IPS-11a (cell line): ENCODE measurements at regions not wholly inside any gene's neighbourhood (a gene's known extent, or its start where the extent isn't known, plus 50 kb on each side); places are given as distances from the start of the nearest gene placed in this dataset.
"Not testable (repeated sequence)": the region's sequence is repeated elsewhere in the genome, so short reads cannot be mapped to it uniquely, and the experiment has no call there.

Experiments used
- H3K4me3 ChIP-seq: one replicate; pipeline ENCODE4 v1.5.1; 2013; ENCODE audit warnings: low read depth, low read length, control low read depth

DNA sequence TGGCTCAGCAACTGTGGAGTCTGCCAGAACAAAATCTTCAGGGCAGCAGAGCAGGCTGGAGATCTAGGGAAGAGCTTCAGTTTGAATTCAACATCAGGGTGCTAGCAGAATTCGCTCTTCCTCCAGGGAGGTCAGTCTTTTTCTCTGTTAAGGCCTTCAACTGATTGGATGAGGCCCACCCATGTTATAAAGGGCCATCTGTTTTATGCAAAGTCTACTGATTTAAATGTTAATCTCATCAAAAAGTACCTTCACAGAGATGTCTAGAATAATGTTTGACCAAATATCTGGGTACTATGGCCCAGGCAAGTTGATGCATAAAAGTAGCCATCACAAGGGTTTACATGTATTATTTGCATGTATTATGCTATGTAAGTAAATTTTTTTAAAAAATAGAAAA lies 378.4 kb downstream of the BTG1 start:
- H3K4me3 ChIP-seq: no peak overlapping the region

GRCh38 chr12:91766454-91766853 lies 379.2 kb downstream of the BTG1 start:
- H3K4me3 ChIP-seq: no peak overlapping the region

DNA sequence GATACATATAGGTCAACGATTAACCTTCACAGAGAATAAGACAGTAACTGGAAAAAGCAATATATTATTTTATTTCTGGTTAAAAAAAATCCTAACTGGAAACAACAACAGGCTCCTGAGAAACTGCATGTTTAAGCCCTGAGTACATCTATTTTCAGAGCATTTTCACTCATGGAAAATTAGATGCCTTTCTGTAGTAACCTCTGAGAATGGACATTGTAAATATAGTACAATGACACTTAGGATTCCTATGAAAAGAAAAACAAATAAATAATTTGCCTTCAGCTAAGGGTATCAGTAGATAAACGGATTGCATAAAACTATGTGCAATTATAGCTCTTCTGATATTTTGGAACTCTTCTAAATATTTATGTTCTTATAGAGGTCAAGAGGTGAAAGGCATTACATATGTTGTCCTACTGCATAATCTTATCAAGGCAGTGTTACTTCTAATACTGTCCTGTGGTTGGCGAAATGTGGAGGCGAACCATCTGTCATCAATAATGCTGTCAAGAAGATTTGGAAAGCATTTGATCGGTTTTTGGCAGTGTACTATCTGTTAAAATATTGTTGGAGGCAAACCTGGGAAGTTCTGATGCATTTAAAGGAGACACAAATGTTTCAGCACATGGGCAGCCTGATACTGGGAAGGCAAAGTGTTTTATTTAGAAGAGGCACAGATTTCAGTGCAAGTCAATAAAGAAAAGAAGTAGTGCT lies 381.8 kb downstream of the BTG1 start:
- no peak overlapping the region for H3K4me3 ChIP-seq

- no peak overlapping the region for H3K4me3 ChIP-seq
These were observed 392.0 kb downstream of the BTG1 start for GRCh38 chr12:91753649-91754048.

DNA sequence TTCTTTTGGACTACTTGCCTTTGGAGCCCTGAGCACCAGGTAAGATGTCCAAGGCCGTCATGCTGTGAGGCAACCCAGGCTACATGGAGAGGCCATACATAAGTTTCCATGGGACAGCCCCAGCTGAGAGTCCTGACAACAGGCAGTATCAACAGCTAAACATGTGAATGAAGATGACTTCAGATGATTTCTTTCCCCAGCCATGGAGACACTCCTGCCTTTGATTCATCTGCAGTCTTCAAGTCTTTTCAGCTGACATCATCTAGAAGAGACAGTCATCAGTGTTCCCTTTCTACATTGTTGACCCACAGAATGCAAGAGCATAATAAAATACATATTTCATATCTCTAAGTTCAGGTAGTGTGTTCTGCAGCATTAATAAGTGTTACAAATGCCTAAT lies 398.7 kb downstream of the BTG1 start:
- no peak overlapping the region for H3K4me3 ChIP-seq

DNA sequence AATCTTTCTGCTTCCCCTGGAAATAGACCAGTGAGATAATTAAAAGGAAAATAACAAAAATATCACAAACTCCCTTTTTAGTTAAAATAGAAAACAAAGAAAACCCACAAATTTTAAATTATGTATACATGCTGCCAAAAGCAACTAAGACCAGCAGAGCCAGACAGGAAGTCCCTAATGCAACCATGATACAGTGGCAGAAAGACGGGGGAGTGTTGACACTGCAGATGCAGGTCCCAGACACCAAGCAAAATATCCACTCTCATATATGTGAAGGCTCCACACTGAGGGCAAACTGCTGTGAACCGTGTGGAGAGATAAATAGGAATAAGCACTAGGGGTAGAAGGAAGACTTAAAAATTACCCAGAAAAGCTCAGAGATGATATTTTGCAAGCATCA lies 401.0 kb downstream of the BTG1 start:
- H3K4me3 ChIP-seq: no peak overlapping the region

DNA sequence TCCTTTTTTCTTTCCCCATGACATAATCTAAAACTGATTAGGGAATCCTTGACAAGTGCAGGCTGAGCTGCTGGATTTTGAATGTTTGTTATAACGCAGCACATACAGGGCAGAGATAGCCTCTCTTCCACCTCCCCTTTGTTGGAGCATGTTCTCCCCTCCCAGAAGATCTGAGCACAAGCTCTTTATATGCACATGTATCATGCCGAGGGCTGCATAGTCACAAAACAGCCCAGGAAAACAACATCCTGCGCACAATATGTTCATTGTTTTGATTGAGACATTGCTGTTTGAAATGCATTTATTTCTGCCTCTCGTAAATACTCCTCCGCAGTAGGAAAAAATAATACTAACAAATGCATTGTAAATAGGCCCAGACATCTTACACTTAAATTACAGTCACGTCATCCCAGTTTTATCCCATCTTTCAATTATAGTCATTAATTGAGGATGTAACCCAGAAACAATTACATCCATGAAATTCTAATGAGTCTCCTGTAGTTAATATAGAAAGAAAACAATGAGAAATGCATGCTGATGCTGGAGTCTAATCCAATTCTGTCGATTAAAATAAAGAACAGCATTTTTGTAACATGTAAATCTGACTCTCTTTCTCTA lies 401.8 kb downstream of the BTG1 start:
- H3K4me3 ChIP-seq: no peak overlapping the region

DNA sequence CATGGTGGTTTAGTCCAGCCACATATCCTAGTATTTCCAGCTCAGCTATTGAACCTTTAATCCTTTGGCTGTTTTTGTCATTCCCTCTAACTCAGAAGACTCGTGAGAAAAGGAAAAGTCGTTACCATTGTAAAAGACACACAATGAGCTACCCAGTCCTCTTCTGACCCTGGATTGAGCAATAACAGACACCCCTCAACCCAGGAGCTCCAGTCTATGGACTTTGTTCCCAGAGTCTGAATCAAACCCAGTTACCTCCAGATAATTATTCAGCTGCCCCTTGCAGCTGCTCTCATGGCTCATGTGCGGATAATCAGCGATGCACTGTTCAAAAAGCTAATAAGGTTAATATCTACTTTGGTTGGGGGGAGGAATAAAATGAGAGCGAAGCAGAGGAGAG lies 402.4 kb downstream of the BTG1 start:
- no peak overlapping the region for H3K4me3 ChIP-seq

DNA sequence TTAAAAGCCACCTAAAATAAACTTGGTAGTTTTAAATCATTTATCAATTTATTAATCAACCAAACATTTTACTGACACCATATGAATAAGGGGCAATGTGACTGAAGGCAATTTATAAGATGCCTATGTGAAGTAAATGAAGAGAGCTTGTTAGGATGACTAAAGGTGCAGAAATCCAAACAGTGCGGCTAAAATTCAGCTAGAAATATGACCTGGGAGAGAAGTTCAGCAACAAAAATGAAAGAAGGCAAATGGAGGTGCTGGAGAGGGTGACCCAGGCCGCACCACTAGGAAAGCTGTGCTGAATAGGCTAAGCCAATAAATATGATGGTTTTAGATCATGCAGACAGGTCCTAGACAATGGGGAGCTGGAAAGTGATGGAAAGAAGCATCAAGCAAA lies 403.7 kb downstream of the BTG1 start:
- H3K4me3 ChIP-seq: no peak overlapping the region

- not testable (repeated sequence) for H3K4me3 ChIP-seq
These were observed 411.8 kb downstream of the BTG1 start for GRCh38 chr12:91733846-91734245.

DNA sequence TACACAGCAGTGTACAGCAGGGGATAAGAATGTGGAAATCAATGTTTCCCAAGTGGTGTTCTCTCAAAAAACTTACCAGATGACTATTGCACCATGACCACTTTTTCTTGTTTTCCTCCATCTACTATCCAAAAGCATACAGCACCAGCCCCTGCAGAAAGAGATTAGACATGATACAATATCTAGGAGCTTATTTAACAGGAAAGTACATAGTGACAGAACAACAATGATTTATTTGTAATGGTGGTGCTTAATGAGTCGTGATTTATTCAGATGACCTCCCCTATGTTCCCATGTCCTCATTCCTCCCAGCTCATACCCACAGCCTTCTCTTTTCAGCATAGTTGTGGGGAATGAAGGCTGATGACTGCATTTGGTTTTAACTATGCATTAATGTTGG lies 413.6 kb downstream of the BTG1 start:
- no peak overlapping the region for H3K4me3 ChIP-seq

DNA sequence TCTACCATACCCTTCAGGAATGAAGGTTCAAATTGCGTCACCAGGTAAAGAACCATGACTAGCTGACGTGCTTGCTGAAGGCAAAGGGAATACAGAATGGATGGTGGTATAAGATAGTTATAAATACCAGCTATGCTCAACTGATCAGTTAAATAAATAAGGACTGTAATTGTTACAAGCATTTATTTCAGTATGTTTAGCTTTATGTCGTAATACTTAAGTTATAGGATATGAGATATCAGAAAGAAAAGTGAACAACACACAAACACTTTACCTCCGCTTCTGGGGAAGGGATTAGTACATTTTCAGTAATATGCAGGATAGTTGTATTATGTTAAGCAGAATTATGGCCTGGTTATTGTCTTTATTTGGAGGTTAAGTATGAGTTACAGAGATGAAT lies 416.1 kb downstream of the BTG1 start:
- H3K4me3 ChIP-seq: no peak overlapping the region

DNA sequence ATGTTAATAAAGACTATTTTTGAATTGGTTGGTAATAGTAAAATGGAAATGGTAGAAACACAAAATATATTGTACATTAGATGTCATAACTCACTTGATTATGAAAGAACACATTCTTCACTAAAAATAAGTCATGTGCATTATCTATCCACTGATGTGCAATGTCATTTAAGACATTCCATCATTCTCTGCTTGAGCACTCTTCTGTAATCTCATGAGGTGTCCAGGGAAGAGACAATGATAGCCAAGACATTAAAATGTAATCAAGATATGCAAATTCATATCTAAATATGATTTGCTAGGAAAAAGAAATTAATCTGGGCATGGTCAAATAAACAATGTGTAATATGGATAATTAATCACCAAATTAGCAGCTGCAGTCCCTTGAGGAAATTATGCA lies 422.5 kb downstream of the BTG1 start:
- no peak overlapping the region for H3K4me3 ChIP-seq

- no peak overlapping the region for H3K4me3 ChIP-seq
These were observed 423.6 kb downstream of the BTG1 start for GRCh38 chr12:91722072-91722471.

- H3K4me3 ChIP-seq: no peak overlapping the region
These were observed 424.6 kb downstream of the BTG1 start for GRCh38 chr12:91721023-91721422.

DNA sequence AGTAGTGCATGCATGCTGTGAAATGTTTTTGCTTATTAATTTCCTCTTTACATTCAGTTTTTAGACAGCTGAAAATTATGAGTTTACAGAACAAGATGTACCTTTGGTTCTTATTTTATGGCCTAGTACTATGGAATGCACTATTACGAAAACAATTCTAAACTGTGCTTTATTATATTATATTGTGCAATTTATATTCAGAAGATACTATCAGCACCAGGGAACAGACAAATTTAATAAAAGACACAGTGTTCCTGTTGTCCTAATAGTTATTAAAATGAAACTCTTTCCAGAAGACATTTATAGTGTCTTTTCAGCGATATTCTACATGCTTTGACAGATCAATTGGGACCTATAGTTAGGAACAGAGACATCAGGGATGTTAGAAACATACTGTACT lies 427.3 kb downstream of the BTG1 start:
- no peak overlapping the region for H3K4me3 ChIP-seq

GRCh38 chr12:91717804-91718203 lies 427.8 kb downstream of the BTG1 start:
- H3K4me3 ChIP-seq: no peak overlapping the region

GRCh38 chr12:91711925-91712324 lies 433.7 kb downstream of the BTG1 start:
- H3K4me3 ChIP-seq: not testable (repeated sequence)

DNA sequence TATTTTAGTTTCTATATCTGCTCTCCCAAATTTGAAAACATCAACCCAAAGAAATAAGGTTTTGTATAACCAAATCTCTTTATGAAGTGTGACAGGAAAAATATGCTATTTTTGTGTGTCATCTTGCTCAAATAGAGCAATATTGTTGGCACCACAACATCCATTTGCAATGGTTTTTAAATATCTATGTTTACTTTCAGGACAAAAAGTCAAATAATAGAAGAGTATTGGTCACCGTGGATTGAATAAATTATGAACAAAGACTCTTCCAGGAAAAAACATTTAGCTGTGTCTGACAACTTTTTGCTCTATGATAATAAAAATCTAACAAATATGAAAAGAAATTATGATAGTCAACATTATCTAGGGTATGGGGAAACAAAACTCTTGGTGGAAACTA lies 439.2 kb downstream of the BTG1 start:
- H3K4me3 ChIP-seq: no peak overlapping the region

GRCh38 chr12:91704446-91704845 lies 441.2 kb downstream of the BTG1 start:
- no peak overlapping the region for H3K4me3 ChIP-seq

GRCh38 chr12:91703491-91704283 lies 442.0 kb downstream of the BTG1 start:
- H3K4me3 ChIP-seq: no peak overlapping the region

- H3K4me3 ChIP-seq: no peak overlapping the region
These were observed 442.7 kb downstream of the BTG1 start for GRCh38 chr12:91702843-91703425.
